ENCODE measurements at regions not wholly inside any gene's neighbourhood (a gene's known extent, or its start where the extent isn't known, plus 50 kb on each side); places are given as distances from the start of the nearest gene placed in this dataset.

GRCh38 chr22:22112533-22113294 lies 130.1 kb upstream of the TOP3B start:
- no peaks in the 10 kb centered on the region for H3K79me1 ChIP-seq (ENCODE audit: low read depth, low read length)
- H3K79me2 ChIP-seq (ENCODE audit: control insufficient read depth in 1 of 2, insufficient read depth in 2 of 2, low read length in 2 of 2), result no peaks in the 10 kb centered on the region
- H2BK120ac ChIP-seq (replicated peaks; ENCODE audit: low read depth, low read length), result no peak overlapping the region
- no peak overlapping the region for H3K56ac ChIP-seq (replicated peaks; ENCODE audit: insufficient read length, low read depth, low read length)
- POLR2A ChIA-PET (ENCODE audit: partially characterized antibody), result interaction anchor here (0.9 kb wide), 1 partner anchor 19 kb away, joined by 3 read pairs; no protein-coding TSS in a partner anchor
- no peak overlapping the region for H4K5ac ChIP-seq (ENCODE audit: insufficient read length, low read depth, low read length)
- CTCF ChIA-PET (ENCODE audit: partially characterized antibody), result interaction anchor here (1.0 kb wide), 1 partner anchor 13 kb away, joined by 3 read pairs; no protein-coding TSS in a partner anchor
- no peak overlapping the region for H3K4ac ChIP-seq (replicated peaks; ENCODE audit: insufficient read length, low read depth, low read length)
- H3K36me3 ChIP-seq (ENCODE audit: control insufficient read depth in 2 of 4, insufficient read depth in 4 of 4, low read length in 3 of 4), result no peaks in the 10 kb centered on the region
- no peak overlapping the region for H2AFZ ChIP-seq (ENCODE audit: low read length)
- H3K9me3 ChIP-seq (ENCODE audit: insufficient read depth in 2 of 2, low read depth in 1 of 2, low read length in 1 of 2), result no peaks in the 10 kb centered on the region
- H3K23me2 ChIP-seq (ENCODE audit: low read depth, low read length), result no peaks in the 10 kb centered on the region
- no peak overlapping the region for H2BK15ac ChIP-seq (ENCODE audit: low read length)
- no peak for FAIRE-seq
- no peak overlapping the region for H3K9ac ChIP-seq (replicated peaks in 1 of 4; ENCODE audit: extremely low read depth in 1 of 4, low read depth in 3 of 4, low read length in 3 of 4)
- no peak overlapping the region for H3K14ac ChIP-seq (ENCODE audit: insufficient read length)
- 82% methylated on average over 4 of the region's 4 CpGs; no CpG with 5 or more reads in 1 of the 2 experiments for WGBS, 2 experiments (ENCODE audit: extremely low coverage in 1 of 2, insufficient coverage in 1 of 2, insufficient read length in 1 of 2, insufficient replicate concordance in 2 of 2, low coverage in 1 of 2, low lambda C conversion rate in 2 of 2, missing lambda C conversion rate in 1 of 2)
- DNase-seq (ENCODE audit: low read depth in 1 of 2, low spot score in 2 of 2), result no peak
- no peak overlapping the region for H3K18ac ChIP-seq (ENCODE audit: extremely low read depth, low read length)
- no peak overlapping the region for H4K91ac ChIP-seq (replicated peaks; ENCODE audit: insufficient read length, low read length)
- H2BK12ac ChIP-seq (ENCODE audit: low read depth, low read length), result no peak overlapping the region
- H3K27me3 ChIP-seq (replicated peaks in 1 of 4; ENCODE audit: control insufficient read depth in 3 of 4, extremely low read depth in 1 of 4, insufficient read depth in 3 of 4, low read length in 3 of 4), result peaks cover 23 to 49% (median 44%) of the 10 kb centered on the region in 4 experiments
- H3K23ac ChIP-seq (ENCODE audit: insufficient read length), result no peak overlapping the region
- H3K4me1 ChIP-seq (replicated peaks in 1 of 4; ENCODE audit: control insufficient read depth in 3 of 4, insufficient read depth in 4 of 4, low read length in 3 of 4), result peaks cover 0 to 2% (median 0%) of the 10 kb centered on the region in 4 experiments; a peak in 2 of 7 replicates
- no peak overlapping the region for H4K8ac ChIP-seq (ENCODE audit: extremely low read depth, insufficient read depth, low read length)
- no peaks in the 10 kb centered on the region for H4K20me1 ChIP-seq (replicated peaks in 1 of 2; ENCODE audit: control insufficient read depth in 1 of 2, insufficient read depth in 2 of 2, low read length in 2 of 2)
- H3K4me3 ChIP-seq (ENCODE audit: extremely low read depth in 1 of 4, insufficient read depth in 2 of 4, low read depth in 3 of 4, low read length in 4 of 4), result no peak overlapping the region
- no peak overlapping the region for H3K4me2 ChIP-seq (ENCODE audit: insufficient read depth in 1 of 2, low read depth in 2 of 2, low read length in 2 of 2)
- no peak overlapping the region for H2BK20ac ChIP-seq (ENCODE audit: low read length)
- no peak overlapping the region for H2AK5ac ChIP-seq (ENCODE audit: low read depth, low read length)
- H3K27ac ChIP-seq (ENCODE audit: low read depth, low read length), result no peak overlapping the region
- no peak overlapping the region for H2BK5ac ChIP-seq (ENCODE audit: low read depth, low read length)
- TF ChIP-seq RFX5 (IDR thresholded peaks at IDR 0.05; ENCODE audit: borderline replicate concordance, low read depth, low read length) (no peak), SP2 (IDR thresholded peaks at IDR 0.05; ENCODE audit: low read length) (no peak), SP1 (IDR thresholded peaks at IDR 0.05; ENCODE audit: low read depth, low read length) (no peak), SRF (IDR thresholded peaks at IDR 0.05; ENCODE audit: low read depth, low read length) (no peak), KDM4A (IDR thresholded peaks at IDR 0.05; ENCODE audit: low read depth, low read length, severe bottlenecking) (no peak), SIX5 (IDR thresholded peaks at IDR 0.05; ENCODE audit: low read depth, low read length) (no peak), MAFK (IDR thresholded peaks at IDR 0.05; ENCODE audit: low read depth, low read length) (no peak), CHD2 (IDR thresholded peaks at IDR 0.05; ENCODE audit: low read length) (no peak), POLR2A (IDR thresholded peaks at IDR 0.05; ENCODE audit: control extremely low read depth in 1 of 2, low read depth in 2 of 2, low read length in 2 of 2) (no peak), RBBP5 (IDR thresholded peaks at IDR 0.05; ENCODE audit: borderline replicate concordance, low read depth, low read length) (no peak), POU5F1 (IDR thresholded peaks at IDR 0.05; ENCODE audit: low read depth, low read length) (no peak), EGR1 (IDR thresholded peaks at IDR 0.05; ENCODE audit: borderline replicate concordance, low read depth, low read length) (no peak)
